Testis (tissue), 2 donors: ENCODE measurements at regions not wholly inside any gene's neighbourhood (a gene's known extent, or its start where the extent isn't known, plus 50 kb on each side); places are given as distances from the start of the nearest gene placed in this dataset.

Experiments used
- DNase-seq: peaks from one replicate; pipeline ENCODE4 v3.0.0-alpha.2; 2019
- H3K27ac ChIP-seq, 2 donors: fragments of 200-600 bp; sonication (generic); one replicate each; pipeline ENCODE4 v1.5.1; 2019
- H3K27me3 ChIP-seq: fragments of 200-600 bp; sonication (generic); one replicate; pipeline ENCODE4 v1.5.1; 2019
- H3K36me3 ChIP-seq: fragments of 200-600 bp; sonication (generic); one replicate; pipeline ENCODE4 v1.5.1; 2017; ENCODE audit warnings: low read depth; ENCODE audit errors: missing control alignments
- H3K4me1 ChIP-seq: fragments of 200-600 bp; sonication (generic); one replicate; pipeline ENCODE4 v1.5.1; 2019
- H3K4me3 ChIP-seq, 2 donors: fragments of 200-600 bp; sonication (generic); one replicate each; pipeline ENCODE4 v1.5.1; 2017 to 2019
- H3K9me3 ChIP-seq: fragments of 200-600 bp; sonication (generic); one replicate; pipeline ENCODE4 v1.5.1; 2017
- POLR2A ChIP-seq: fragments of 450-650 bp; IDR thresholded peaks from one replicate; pipeline ENCODE4 v1.6.1; 2017; ENCODE audit warnings: antibody characterized with exemption, mild to moderate bottlenecking, moderate library complexity
- WGBS, 2 donors: methylation state at CpG; one replicate each; pipeline ENCODE4 v1.1.5; 2018; 5-methylcytosine and 5-hydroxymethylcytosine counted together
- intact Hi-C: fragments of 100-400 bp; cut with DNase I; formaldehyde crosslinking; loops from one replicate; pipeline ENCODE4 v1.15.1; 2023; ENCODE audit warnings: low total_unique reads
- TF ChIP-seq, protein P1 (sequence below), 3 experiments: fragments of 450-650 bp in 2 of 3; fragments of 200-600 bp in 1 of 3; sonication (generic) in 1 of 3; IDR thresholded peaks; one replicate each; pipeline ENCODE4 v1.5.1; 2016 to 2019; ENCODE audit warnings: antibody characterized with exemption in 3 of 3, mild to moderate bottlenecking in 2 of 3, moderate library complexity in 1 of 3

DNA sequence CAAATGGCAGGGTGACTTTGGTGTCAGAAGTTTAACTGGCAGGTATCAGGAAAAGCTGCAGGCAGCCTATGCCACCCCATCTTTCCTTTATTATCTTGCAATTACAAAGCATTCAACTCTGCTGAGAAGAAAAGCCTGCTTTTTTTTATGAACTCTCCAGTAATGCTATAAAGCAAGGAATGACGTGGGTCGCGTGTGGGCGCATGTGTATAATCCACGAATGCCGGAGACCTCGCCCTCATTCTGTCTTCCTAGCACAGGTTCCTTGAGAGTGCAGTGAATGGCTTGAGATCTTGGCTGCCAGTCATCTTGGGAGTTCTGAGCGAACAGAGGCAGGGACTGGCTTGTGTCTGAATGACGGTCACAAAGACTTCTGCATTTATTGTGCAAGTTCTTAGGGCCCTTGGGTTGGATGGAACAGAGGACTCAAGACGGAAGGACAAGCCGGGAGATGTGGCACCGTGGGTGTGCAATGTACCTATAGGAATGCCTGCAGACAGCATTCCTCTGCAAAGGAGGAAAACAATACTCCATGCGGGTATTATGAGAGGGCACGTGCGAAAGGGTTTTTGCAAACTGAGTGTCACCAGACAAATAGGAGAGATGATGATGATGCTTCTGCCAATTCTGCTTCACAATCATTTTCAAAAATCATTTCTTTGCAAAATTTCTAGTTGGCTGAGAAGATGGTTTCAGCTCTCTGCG is 96.1 kb upstream of the ELAC2 start:
- Histone ChIP-seq H3K4me1 (no peaks in the 10 kb centered on the region), H3K9me3 (no peaks in the 10 kb centered on the region), H3K4me3 (no peak overlapping the region), H3K27me3 (no peaks in the 10 kb centered on the region), H3K36me3 (no peaks in the 10 kb centered on the region), H3K27ac (no peak overlapping the region)
- 63% methylated on average over 16 of the region's 16 CpGs for WGBS, 2 donors
- intact Hi-C loops = no loop called here
- TF ChIP-seq, protein P1, sequence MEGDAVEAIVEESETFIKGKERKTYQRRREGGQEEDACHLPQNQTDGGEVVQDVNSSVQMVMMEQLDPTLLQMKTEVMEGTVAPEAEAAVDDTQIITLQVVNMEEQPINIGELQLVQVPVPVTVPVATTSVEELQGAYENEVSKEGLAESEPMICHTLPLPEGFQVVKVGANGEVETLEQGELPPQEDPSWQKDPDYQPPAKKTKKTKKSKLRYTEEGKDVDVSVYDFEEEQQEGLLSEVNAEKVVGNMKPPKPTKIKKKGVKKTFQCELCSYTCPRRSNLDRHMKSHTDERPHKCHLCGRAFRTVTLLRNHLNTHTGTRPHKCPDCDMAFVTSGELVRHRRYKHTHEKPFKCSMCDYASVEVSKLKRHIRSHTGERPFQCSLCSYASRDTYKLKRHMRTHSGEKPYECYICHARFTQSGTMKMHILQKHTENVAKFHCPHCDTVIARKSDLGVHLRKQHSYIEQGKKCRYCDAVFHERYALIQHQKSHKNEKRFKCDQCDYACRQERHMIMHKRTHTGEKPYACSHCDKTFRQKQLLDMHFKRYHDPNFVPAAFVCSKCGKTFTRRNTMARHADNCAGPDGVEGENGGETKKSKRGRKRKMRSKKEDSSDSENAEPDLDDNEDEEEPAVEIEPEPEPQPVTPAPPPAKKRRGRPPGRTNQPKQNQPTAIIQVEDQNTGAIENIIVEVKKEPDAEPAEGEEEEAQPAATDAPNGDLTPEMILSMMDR (IDR thresholded peaks at IDR 0.05) = no peak
- no peak for TF ChIP-seq POLR2A
- DNase-seq = no peak

DNA sequence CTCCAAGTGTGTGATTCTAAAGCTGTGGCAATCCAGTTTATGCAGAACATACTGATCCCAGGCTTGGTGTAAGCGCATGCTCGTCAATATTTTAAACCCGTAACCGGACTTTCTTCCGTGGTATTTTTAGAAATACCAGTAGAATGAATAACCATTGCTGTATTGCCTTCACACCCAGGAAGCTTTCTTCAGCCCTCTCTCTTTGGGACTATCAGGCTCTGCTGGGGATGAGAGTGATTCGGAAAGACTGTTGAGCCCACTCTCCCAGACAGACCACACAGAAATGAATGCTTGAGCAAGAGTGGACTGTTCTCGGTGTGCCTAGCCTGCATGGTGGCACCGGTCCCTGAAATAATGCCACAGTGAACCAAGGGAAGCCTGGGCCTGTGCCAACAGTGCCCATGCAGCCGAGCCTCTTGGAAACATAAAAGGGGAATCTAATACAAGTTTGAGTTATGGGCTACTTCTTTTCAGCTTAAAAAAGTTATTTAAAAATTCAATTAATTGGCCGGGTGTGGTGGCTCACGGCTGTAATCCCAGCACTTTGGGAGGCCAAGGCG is 89.9 kb upstream of the ELAC2 start:
- WGBS, 2 donors = 90 to 93% methylated on average over 12 of the region's 12 CpGs

DNA sequence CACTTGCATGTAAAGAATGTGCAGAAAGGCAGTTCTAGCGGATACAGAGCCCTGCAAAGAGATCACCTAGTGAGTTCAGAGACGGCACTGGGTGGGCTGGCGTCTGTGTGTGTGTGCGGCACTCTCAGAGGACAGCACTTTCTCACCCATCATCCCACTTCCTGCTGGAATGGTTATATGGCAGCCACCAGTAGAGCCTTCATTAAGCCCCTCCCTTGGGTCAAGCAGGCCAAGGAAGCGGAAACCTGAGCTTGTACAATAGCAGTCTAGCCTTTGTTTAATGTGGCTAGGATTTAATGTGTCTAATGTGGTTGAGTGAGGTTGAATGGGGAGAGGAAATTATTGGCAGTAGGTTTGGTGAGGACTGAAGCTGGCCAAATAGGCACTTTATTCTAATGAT is 88.3 kb upstream of the ELAC2 start:
- Histone ChIP-seq H3K4me1 (no peaks in the 10 kb centered on the region), H3K9me3 (no peaks in the 10 kb centered on the region), H3K4me3 (no peak overlapping the region), H3K27me3 (no peaks in the 10 kb centered on the region), H3K36me3 (no peaks in the 10 kb centered on the region), H3K27ac (no peak overlapping the region)
- WGBS, 2 donors = 59 to 85% methylated on average over 5 of the region's 5 CpGs
- intact Hi-C loops = no loop called here
- no peak for TF ChIP-seq POLR2A
- TF ChIP-seq, protein P1 (IDR thresholded peaks at IDR 0.05) = no peak
- DNase-seq = no peak

More for the DNA sequence above, 89.9 kb upstream of the ELAC2 start:
- H3K4me1 ChIP-seq = no peaks in the 10 kb centered on the region
- H3K27ac ChIP-seq = no peak overlapping the region
- H3K36me3 ChIP-seq = no peaks in the 10 kb centered on the region
- intact Hi-C loops = no loop called here
- DNase-seq = no peak
- no peak for TF ChIP-seq POLR2A
- TF ChIP-seq, protein P1 (IDR thresholded peaks at IDR 0.05) = no peak
- H3K9me3 ChIP-seq = no peaks in the 10 kb centered on the region
- H3K27me3 ChIP-seq = no peaks in the 10 kb centered on the region
- H3K4me3 ChIP-seq = no peak overlapping the region

DNA sequence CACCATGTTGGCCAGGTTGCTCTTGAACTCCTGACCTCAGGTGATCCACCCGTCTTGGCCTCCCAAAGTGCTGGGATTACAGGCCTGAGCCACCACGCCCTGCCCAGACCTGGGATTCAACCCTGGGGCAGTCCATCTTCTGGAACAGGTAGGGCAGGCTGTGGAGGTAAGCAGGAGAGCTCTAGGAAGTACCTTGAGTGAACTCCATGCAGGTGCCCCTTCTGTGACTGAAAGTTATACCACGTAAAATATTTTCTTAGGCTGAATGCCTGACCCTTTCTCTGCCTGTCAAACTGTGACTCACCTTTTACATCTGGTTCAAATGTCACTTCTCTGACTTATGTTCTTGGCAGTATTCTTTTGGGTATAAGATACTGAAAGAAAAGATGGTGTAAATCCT is 86.7 kb upstream of the ELAC2 start:
- intact Hi-C loops = no loop called here
- no peaks in the 10 kb centered on the region for H3K9me3 ChIP-seq
- 68 to 88% methylated on average over 3 of the region's 3 CpGs for WGBS, 2 donors

More for the DNA sequence above, 86.7 kb upstream of the ELAC2 start:
- Histone ChIP-seq H3K27ac (no peak overlapping the region), H3K4me3 (no peak overlapping the region), H3K27me3 (no peaks in the 10 kb centered on the region), H3K36me3 (no peaks in the 10 kb centered on the region), H3K4me1 (no peaks in the 10 kb centered on the region)
- TF ChIP-seq POLR2A = no peak
- TF ChIP-seq, protein P1 (IDR thresholded peaks at IDR 0.05) = no peak
- no peak for DNase-seq
